ENCODE measurements at regions not wholly inside any gene's neighbourhood (a gene's known extent, or its start where the extent isn't known, plus 50 kb on each side); places are given as distances from the start of the nearest gene placed in this dataset.

GRCh38 chr2:31693882-31694281 is 113.1 kb upstream of the SRD5A2 start:
- Histone ChIP-seq H4K8ac (replicated peaks; ENCODE audit: insufficient read length, low read depth, low read length) (no peak overlapping the region), H3K14ac (ENCODE audit: insufficient read depth, low read length) (no peak overlapping the region), H3K4ac (ENCODE audit: low read depth, low read length) (no peak overlapping the region), H3K79me2 (ENCODE audit: insufficient read depth, low read length) (no peaks in the 10 kb centered on the region), H2BK15ac (ENCODE audit: low read depth, low read length) (no peak overlapping the region), H3K27me3 (ENCODE audit: insufficient read depth, low read length) (no peaks in the 10 kb centered on the region), H3K27ac (ENCODE audit: insufficient read length, low read depth, low read length) (no peak overlapping the region), H2BK5ac (ENCODE audit: insufficient read length, low read length) (no peak overlapping the region), H3K9ac (ENCODE audit: extremely low read depth, insufficient read length, low read length) (no peak overlapping the region), H3K79me1 (ENCODE audit: insufficient read depth, low read depth, low read length, poor library complexity, severe bottlenecking) (no peaks in the 10 kb centered on the region), H3K9me3 (ENCODE audit: control insufficient read depth, low read depth, low read length) (peaks cover 57% of the 10 kb centered on the region), H2AFZ (ENCODE audit: low read length) (no peak overlapping the region), H4K20me1 (ENCODE audit: control insufficient read depth, insufficient read depth, insufficient read length) (no peaks in the 10 kb centered on the region), H2BK120ac (ENCODE audit: low read depth, low read length, poor library complexity, severe bottlenecking) (no peak overlapping the region), H2AK5ac (ENCODE audit: insufficient read length, low read length) (no peak overlapping the region), H3K56ac (ENCODE audit: insufficient read length, low read depth, low read length) (no peak overlapping the region), H3K4me2 (ENCODE audit: insufficient read depth, insufficient read length, low read length) (no peak overlapping the region), H2BK20ac (ENCODE audit: low read depth, low read length, poor library complexity, severe bottlenecking) (no peak overlapping the region), H2BK12ac (ENCODE audit: insufficient read length, low read depth, low read length) (no peak overlapping the region), H3K4me1 (ENCODE audit: insufficient read depth, low read length) (no peaks in the 10 kb centered on the region), H3K23me2 (ENCODE audit: insufficient read length, low read depth, low read length, poor library complexity, severe bottlenecking) (no peaks in the 10 kb centered on the region), H3K18ac (ENCODE audit: insufficient read length, low read depth, low read length) (no peak overlapping the region), H4K5ac (ENCODE audit: insufficient read length, low read depth, low read length) (no peak overlapping the region), H3T11ph (ENCODE audit: low read length) (no peak overlapping the region), H3K23ac (ENCODE audit: insufficient read length, low read depth, low read length) (no peak overlapping the region), H4K91ac (ENCODE audit: insufficient read length, low read depth, low read length) (no peak overlapping the region)
- peaks cover 76 to 77% of the 10 kb centered on the region in 2 experiments for H3K9me3 Mint-ChIP-seq
- no peak for DNase-seq
- peaks cover 17% of the 10 kb centered on the region for H3K27me3 Mint-ChIP-seq (ENCODE audit: low read depth)
- H3K27ac Mint-ChIP-seq = no peak overlapping the region
- no peak for TF ChIP-seq CTCF (conservative IDR thresholded peaks at IDR 0.05)
- WGBS (ENCODE audit: extremely low coverage, insufficient read length, low lambda C conversion rate) = no CpG with 5 or more reads among the region's 3 CpGs
- no peak overlapping the region for H3K4me3 Mint-ChIP-seq
- peaks cover 18 to 32% (median 25%) of the 10 kb centered on the region in 3 experiments for H3K36me3 Mint-ChIP-seq (ENCODE audit: insufficient read depth in 1 of 3, low read depth in 3 of 3)
- H3K4me1 Mint-ChIP-seq = no peaks in the 10 kb centered on the region

All from H9 (cell line).